Epidermal melanocyte (primary cell): ENCODE measurements at regions not wholly inside any gene's neighbourhood (a gene's known extent, or its start where the extent isn't known, plus 50 kb on each side); places are given as distances from the start of the nearest gene placed in this dataset.

Experiments
- DNase-seq: peaks from one replicate; pipeline ENCODE4 v3.0.0; 2011; ENCODE audit warnings: low spot score; ENCODE audit not compliant: insufficient read length

- DNase-seq, result no peak
Measured at GRCh38 chr4:124902001-124902515, 189.5 kb upstream of the ANKRD50 start.

GRCh38 chr4:124899997-124900396 lies 187.5 kb upstream of the ANKRD50 start:
- DNase-seq, result no peak

GRCh38 chr4:124890522-124890921 lies 178.0 kb upstream of the ANKRD50 start:
- no peak for DNase-seq

- no peak for DNase-seq
Measured at GRCh38 chr4:124887739-124888138, 175.2 kb upstream of the ANKRD50 start.

- no peak for DNase-seq
Measured at GRCh38 chr4:124884316-124884715, 171.8 kb upstream of the ANKRD50 start.

GRCh38 chr4:124883632-124884031 lies 171.1 kb upstream of the ANKRD50 start:
- no peak for DNase-seq

GRCh38 chr4:124879195-124879594 lies 166.7 kb upstream of the ANKRD50 start:
- DNase-seq, result no peak

GRCh38 chr4:124874172-124874450 lies 161.6 kb upstream of the ANKRD50 start:
- DNase-seq, result no peak

GRCh38 chr4:124873361-124874171 lies 161.0 kb upstream of the ANKRD50 start:
- no peak for DNase-seq

GRCh38 chr4:124872659-124873058 lies 160.1 kb upstream of the ANKRD50 start:
- no peak for DNase-seq

- no peak for DNase-seq
Measured at GRCh38 chr4:124869961-124870495, 157.5 kb upstream of the ANKRD50 start.

GRCh38 chr4:124868495-124868894 lies 156.0 kb upstream of the ANKRD50 start:
- no peak for DNase-seq

GRCh38 chr4:124867536-124867935 lies 155.0 kb upstream of the ANKRD50 start:
- DNase-seq, result no peak

- DNase-seq, result no peak
Measured at GRCh38 chr4:124866301-124866700, 153.8 kb upstream of the ANKRD50 start.

GRCh38 chr4:124863040-124863545 lies 150.6 kb upstream of the ANKRD50 start:
- no peak for DNase-seq

- DNase-seq, result no peak
Measured at GRCh38 chr4:124862261-124862660, 149.7 kb upstream of the ANKRD50 start.

- no peak for DNase-seq
Measured at GRCh38 chr4:124861761-124862160, 149.2 kb upstream of the ANKRD50 start.

- DNase-seq, result no peak
Measured at GRCh38 chr4:124854968-124855367, 142.4 kb upstream of the ANKRD50 start.

- no peak for DNase-seq
Measured at GRCh38 chr4:124851741-124852140, 139.2 kb upstream of the ANKRD50 start.

- no peak for DNase-seq
Measured at GRCh38 chr4:124846306-124846705, 133.8 kb upstream of the ANKRD50 start.

GRCh38 chr4:124839786-124840390 lies 127.4 kb upstream of the ANKRD50 start:
- no peak for DNase-seq

GRCh38 chr4:124833831-124834505 lies 121.4 kb upstream of the ANKRD50 start:
- DNase-seq, result no peak
